GM12875 (cell line): ENCODE measurements at regions not wholly inside any gene's neighbourhood (a gene's known extent, or its start where the extent isn't known, plus 50 kb on each side); places are given as distances from the start of the nearest gene placed in this dataset.

Experiments
- H3K4me3 ChIP-seq: one replicate; pipeline ENCODE4 v1.5.1; 2011; ENCODE audit warnings: low read depth, low read length, control low read depth
- TF ChIP-seq, protein P1 (sequence below): IDR thresholded peaks from 2 replicates; pipeline ENCODE4 v1.5.1; 2011; ENCODE audit warnings: low read depth, mild to moderate bottlenecking, control low read depth, inconsistent platforms, low read length, moderate library complexity, borderline replicate concordance; ENCODE audit not compliant: insufficient read depth

DNA sequence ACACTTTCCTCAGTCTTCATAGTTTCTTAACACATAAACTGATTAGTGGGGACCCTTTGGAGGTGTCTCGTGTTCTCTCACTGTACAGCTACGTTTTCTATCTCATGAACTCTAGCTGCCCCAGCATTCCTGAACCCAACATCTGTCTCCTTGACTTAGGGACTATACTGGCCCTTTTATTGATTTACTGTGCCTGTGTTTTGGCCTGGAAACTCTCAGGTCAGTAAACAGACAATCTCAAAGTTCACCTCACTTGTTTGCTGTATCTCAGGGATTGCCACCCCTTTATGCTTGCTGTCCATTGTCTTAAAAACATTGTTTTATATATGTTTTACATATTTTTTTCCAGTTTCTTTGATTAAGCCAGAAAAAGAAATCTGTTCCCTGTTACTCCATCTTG, 222.8 kb downstream of the FAM170A start:
- TF ChIP-seq, protein P1, sequence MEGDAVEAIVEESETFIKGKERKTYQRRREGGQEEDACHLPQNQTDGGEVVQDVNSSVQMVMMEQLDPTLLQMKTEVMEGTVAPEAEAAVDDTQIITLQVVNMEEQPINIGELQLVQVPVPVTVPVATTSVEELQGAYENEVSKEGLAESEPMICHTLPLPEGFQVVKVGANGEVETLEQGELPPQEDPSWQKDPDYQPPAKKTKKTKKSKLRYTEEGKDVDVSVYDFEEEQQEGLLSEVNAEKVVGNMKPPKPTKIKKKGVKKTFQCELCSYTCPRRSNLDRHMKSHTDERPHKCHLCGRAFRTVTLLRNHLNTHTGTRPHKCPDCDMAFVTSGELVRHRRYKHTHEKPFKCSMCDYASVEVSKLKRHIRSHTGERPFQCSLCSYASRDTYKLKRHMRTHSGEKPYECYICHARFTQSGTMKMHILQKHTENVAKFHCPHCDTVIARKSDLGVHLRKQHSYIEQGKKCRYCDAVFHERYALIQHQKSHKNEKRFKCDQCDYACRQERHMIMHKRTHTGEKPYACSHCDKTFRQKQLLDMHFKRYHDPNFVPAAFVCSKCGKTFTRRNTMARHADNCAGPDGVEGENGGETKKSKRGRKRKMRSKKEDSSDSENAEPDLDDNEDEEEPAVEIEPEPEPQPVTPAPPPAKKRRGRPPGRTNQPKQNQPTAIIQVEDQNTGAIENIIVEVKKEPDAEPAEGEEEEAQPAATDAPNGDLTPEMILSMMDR = no peak
- H3K4me3 ChIP-seq = no peak overlapping the region

DNA sequence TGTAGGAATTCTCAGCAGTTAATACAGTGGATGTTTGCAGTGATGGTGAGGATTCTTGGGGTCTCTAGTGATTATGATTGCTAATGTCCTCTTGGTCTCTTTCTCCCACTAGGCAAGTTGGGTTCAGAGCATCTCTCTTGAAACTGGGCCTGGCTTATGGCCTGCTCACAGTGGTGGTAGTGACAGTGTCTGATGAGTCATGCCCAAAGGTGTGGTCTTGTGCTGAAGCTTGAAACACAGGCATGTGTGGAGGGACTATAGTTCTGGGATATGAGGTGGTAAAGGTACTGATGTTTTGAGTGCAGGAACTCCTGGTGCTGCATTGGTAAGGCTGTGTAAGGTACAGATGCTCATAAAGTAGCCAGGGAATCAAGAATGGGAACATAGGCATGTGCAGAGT, 231.1 kb downstream of the FAM170A start:
- TF ChIP-seq, protein P1 = no peak

DNA sequence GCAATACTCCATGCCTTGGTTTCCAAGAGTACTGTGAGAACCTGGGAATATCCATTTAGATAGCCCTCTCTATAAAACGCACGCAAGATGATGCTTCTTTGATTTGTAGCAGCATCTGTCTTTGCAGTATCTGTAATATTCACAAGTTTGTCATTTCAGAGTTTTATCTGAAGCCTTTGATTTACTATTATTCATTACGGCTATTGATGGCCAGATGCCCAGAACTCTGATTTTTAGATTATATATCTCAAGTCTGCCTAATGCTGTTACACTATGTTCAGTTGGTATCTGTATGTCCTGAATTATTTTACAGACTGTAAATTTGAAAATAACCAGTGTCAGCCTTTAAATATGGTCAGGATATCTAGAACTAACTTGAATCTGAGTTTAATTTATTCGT, 233.3 kb downstream of the FAM170A start:
- TF ChIP-seq, protein P1 = no peak
- no peak overlapping the region for H3K4me3 ChIP-seq

More for the DNA sequence above, 231.1 kb downstream of the FAM170A start:
- H3K4me3 ChIP-seq = no peak overlapping the region

DNA sequence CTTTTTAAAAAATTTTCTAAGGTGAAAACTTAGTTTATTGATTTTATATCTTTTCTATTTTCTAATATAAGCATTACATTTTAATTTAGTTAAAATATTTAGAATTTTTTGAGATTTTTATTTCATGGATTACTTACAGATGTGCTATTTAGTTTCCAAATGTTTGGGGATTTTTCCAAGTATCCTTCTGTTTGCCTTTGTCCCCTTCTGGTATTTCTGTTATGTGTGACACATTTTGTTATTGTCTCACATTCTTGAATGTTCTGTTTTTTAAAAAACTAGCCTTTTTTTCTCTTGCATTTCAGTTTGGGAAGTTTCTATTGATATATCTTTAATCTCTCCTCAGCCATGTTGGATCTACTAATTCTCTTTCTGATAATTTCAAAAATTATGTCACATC, 234.9 kb downstream of the FAM170A start:
- no peak overlapping the region for H3K4me3 ChIP-seq
- TF ChIP-seq, protein P1 = no peak

DNA sequence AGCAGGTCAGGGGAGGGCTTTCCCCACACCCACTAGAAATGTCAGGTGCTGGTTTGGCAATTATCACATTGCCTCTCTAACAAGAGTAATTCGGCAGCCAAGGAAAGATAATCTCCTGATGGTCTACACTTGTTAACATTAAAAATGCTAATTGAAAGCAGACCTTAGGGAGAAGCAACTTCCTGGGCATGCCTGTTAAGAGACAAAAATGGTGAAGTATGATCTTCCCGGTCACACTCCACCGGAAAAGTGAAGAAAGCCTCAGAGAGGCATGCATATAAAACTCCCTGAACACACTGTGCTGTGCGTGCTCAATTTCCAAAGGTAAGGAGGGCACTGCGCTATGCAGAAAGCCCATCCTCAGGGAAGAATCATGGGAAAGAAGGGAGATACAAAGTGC, 244.3 kb downstream of the FAM170A start:
- no peak overlapping the region for H3K4me3 ChIP-seq
- TF ChIP-seq, protein P1 = no peak

DNA sequence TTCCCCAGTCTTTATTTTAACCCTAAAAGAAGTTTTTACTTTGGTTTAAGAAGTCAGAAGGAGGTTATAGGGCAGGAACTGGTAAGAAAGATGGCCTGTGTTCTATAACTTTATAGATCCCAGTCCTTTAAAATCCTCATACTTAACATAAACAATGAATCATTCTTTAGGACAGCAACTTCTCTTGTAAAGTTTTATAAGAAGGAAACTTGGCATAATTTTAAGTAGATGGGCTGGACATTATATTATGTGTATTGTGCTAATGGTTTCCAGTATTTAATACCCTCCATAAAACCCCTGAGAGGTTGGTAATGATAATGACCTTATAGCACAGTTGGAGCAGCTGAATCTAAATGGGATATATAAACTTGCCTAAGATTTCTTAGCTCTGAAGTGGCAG, 247.2 kb downstream of the FAM170A start:
- no peak overlapping the region for H3K4me3 ChIP-seq
- TF ChIP-seq, protein P1 = no peak

DNA sequence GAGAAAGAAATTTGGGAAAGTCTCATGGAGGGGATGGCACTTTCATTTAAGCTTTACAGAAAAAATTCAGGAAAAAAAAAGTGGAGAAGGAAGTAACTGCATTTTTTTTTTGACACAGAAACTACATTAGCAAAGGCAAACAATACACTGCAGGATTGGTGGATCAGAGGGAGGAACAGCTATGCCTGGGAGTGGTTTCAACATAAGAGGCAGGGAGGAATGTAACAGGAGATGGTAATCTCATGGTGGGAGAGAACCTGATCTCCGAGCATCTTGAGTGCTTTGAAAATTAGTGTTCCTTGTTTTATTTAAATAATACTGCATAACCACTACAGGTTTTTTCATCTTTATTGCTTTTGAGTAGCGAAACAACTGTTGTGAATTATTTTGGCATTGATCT, 249.4 kb downstream of the FAM170A start:
- no peak overlapping the region for H3K4me3 ChIP-seq
- TF ChIP-seq, protein P1 = no peak
